ENCODE measurements at regions not wholly inside any gene's neighbourhood (a gene's known extent, or its start where the extent isn't known, plus 50 kb on each side); places are given as distances from the start of the nearest gene placed in this dataset.

GRCh38 chr4:115491686-115492085 is 378.3 kb upstream of the NDST4 start:
- CTCF ChIA-PET: no interaction called here
- no peak overlapping the region for H3K27ac ChIP-seq (ENCODE audit: extremely low read depth, low read depth, low read length)
- no peaks in the 10 kb centered on the region for H3K36me3 ChIP-seq (ENCODE audit: control insufficient read depth in 2 of 2, insufficient read depth in 1 of 2, low read length in 2 of 2)
- H3K4me1 ChIP-seq (ENCODE audit: control insufficient read depth, insufficient read depth, low read length): no peaks in the 10 kb centered on the region
- POLR2A ChIA-PET: no interaction called here
- H3K9me3 ChIP-seq (ENCODE audit: control insufficient read depth, insufficient read depth, low read depth, low read length): no peaks in the 10 kb centered on the region
- TF ChIP-seq, protein P1, sequence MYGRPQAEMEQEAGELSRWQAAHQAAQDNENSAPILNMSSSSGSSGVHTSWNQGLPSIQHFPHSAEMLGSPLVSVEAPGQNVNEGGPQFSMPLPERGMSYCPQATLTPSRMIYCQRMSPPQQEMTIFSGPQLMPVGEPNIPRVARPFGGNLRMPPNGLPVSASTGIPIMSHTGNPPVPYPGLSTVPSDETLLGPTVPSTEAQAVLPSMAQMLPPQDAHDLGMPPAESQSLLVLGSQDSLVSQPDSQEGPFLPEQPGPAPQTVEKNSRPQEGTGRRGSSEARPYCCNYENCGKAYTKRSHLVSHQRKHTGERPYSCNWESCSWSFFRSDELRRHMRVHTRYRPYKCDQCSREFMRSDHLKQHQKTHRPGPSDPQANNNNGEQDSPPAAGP (tag by site-specific recombination; IDR thresholded peaks at IDR 0.05): no peak
- TF ChIP-seq ZNF621 (tag by site-specific recombination; IDR thresholded peaks at IDR 0.05) (no peak), ZNF629 (tag by site-specific recombination; IDR thresholded peaks at IDR 0.05) (no peak), MZF1 (tag by site-specific recombination; IDR thresholded peaks at IDR 0.05; ENCODE audit: borderline replicate concordance) (no peak), ZNF501 (tag by site-specific recombination; IDR thresholded peaks at IDR 0.05) (no peak), TCF7L2 (IDR thresholded peaks at IDR 0.05; ENCODE audit: borderline replicate concordance, low read depth, low read length) (no peak), BCL11A (tag by site-specific recombination; IDR thresholded peaks at IDR 0.05; ENCODE audit: low read depth) (no peak), ZBTB8A (tag by site-specific recombination; IDR thresholded peaks at IDR 0.05) (no peak), ZNF704 (tag by site-specific recombination; IDR thresholded peaks at IDR 0.05) (no peak), ZSCAN23 (tag by site-specific recombination; IDR thresholded peaks at IDR 0.05) (no peak), ZFP41 (tag by site-specific recombination; IDR thresholded peaks at IDR 0.05; ENCODE audit: borderline replicate concordance) (no peak), ZNF155 (tag by site-specific recombination; IDR thresholded peaks at IDR 0.05) (no peak), ZNF626 (tag by site-specific recombination; IDR thresholded peaks at IDR 0.05) (no peak)
- no peak overlapping the region for H3K4me3 ChIP-seq (ENCODE audit: low read depth, low read length)

GRCh38 chr4:115489279-115489678 is 375.9 kb upstream of the NDST4 start:
- no peak overlapping the region for H3K4me3 ChIP-seq (ENCODE audit: low read depth, low read length)
- CTCF ChIA-PET: no interaction called here
- H3K4me1 ChIP-seq (ENCODE audit: control insufficient read depth, insufficient read depth, low read length): no peaks in the 10 kb centered on the region
- H3K9me3 ChIP-seq (ENCODE audit: control insufficient read depth, insufficient read depth, low read depth, low read length): no peaks in the 10 kb centered on the region
- H3K36me3 ChIP-seq (ENCODE audit: control insufficient read depth in 2 of 2, insufficient read depth in 1 of 2, low read length in 2 of 2): no peaks in the 10 kb centered on the region
- POLR2A ChIA-PET: no interaction called here
- no peak overlapping the region for H3K27ac ChIP-seq (ENCODE audit: extremely low read depth, low read depth, low read length)
- TF ChIP-seq, protein P2, sequence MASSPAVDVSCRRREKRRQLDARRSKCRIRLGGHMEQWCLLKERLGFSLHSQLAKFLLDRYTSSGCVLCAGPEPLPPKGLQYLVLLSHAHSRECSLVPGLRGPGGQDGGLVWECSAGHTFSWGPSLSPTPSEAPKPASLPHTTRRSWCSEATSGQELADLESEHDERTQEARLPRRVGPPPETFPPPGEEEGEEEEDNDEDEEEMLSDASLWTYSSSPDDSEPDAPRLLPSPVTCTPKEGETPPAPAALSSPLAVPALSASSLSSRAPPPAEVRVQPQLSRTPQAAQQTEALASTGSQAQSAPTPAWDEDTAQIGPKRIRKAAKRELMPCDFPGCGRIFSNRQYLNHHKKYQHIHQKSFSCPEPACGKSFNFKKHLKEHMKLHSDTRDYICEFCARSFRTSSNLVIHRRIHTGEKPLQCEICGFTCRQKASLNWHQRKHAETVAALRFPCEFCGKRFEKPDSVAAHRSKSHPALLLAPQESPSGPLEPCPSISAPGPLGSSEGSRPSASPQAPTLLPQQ (tag by site-specific recombination; IDR thresholded peaks at IDR 0.05): no peak
- TF ChIP-seq ZNF266 (tag by site-specific recombination; IDR thresholded peaks at IDR 0.05; ENCODE audit: low read depth): no peak
- TF ChIP-seq ZSCAN5A (tag by site-specific recombination; IDR thresholded peaks at IDR 0.05): no peak
- TF ChIP-seq SP3 (tag by site-specific recombination; IDR thresholded peaks at IDR 0.05): no peak
- TF ChIP-seq ZNF548 (tag by site-specific recombination; IDR thresholded peaks at IDR 0.05): no peak
- no peak for TF ChIP-seq BCL6B (tag by site-specific recombination; IDR thresholded peaks at IDR 0.05)
- no peak for TF ChIP-seq ZNF433 (tag by site-specific recombination; IDR thresholded peaks at IDR 0.05; ENCODE audit: low read depth)
- no peak for TF ChIP-seq ZNF791 (tag by site-specific recombination; IDR thresholded peaks at IDR 0.05)
- no peak for TF ChIP-seq ZNF140 (tag by site-specific recombination; IDR thresholded peaks at IDR 0.05)
- no peak for TF ChIP-seq ZNF830 (tag by site-specific recombination; IDR thresholded peaks at IDR 0.05; ENCODE audit: low read depth)
- no peak for TF ChIP-seq SETDB1 (IDR thresholded peaks at IDR 0.05; ENCODE audit: insufficient read length, low read length)
- no peak for TF ChIP-seq BCL11A (tag by site-specific recombination; IDR thresholded peaks at IDR 0.05; ENCODE audit: low read depth)
- TF ChIP-seq ZNF398 (tag by site-specific recombination; IDR thresholded peaks at IDR 0.05): no peak
- no peak for TF ChIP-seq ZNF76 (tag by site-specific recombination; IDR thresholded peaks at IDR 0.05; ENCODE audit: borderline replicate concordance, low read depth)
- no peak for TF ChIP-seq ZNF544 (tag by site-specific recombination; IDR thresholded peaks at IDR 0.05)
